ENCODE measurements at regions not wholly inside any gene's neighbourhood (a gene's known extent, or its start where the extent isn't known, plus 50 kb on each side); places are given as distances from the start of the nearest gene placed in this dataset.
"Not testable (repeated sequence)": the region's sequence is repeated elsewhere in the genome, so short reads cannot be mapped to it uniquely, and the experiment has no call there.

GRCh38 chr12:131642101-131642540 is 68.8 kb upstream of the SFSWAP start:
- DNase-seq (ENCODE audit: extremely low read depth, low read depth), result no peak
- TF ChIP-seq CTCF (IDR thresholded peaks at IDR 0.05; ENCODE audit: low read depth, low read length), result no peak

- DNase-seq (ENCODE audit: extremely low read depth, low read depth), result no peak
- no peak for TF ChIP-seq CTCF (IDR thresholded peaks at IDR 0.05; ENCODE audit: low read depth, low read length)
These were observed 68.1 kb upstream of the SFSWAP start for GRCh38 chr12:131642771-131643170.

- DNase-seq (ENCODE audit: extremely low read depth, low read depth), result no peak
- no peak for TF ChIP-seq CTCF (IDR thresholded peaks at IDR 0.05; ENCODE audit: low read depth, low read length)
These were observed 67.0 kb upstream of the SFSWAP start for GRCh38 chr12:131643631-131644452.

- no peak for TF ChIP-seq CTCF (IDR thresholded peaks at IDR 0.05; ENCODE audit: low read depth, low read length)
- no peak for DNase-seq (ENCODE audit: extremely low read depth, low read depth)
These were observed 66.4 kb upstream of the SFSWAP start for GRCh38 chr12:131644481-131644880.

GRCh38 chr12:131644917-131645316 is 66.0 kb upstream of the SFSWAP start:
- DNase-seq (ENCODE audit: extremely low read depth, low read depth), result not testable (repeated sequence)

- not testable (repeated sequence) for DNase-seq (ENCODE audit: extremely low read depth, low read depth)
These were observed 65.3 kb upstream of the SFSWAP start for GRCh38 chr12:131645557-131645956.

GRCh38 chr12:131646444-131646843 is 64.4 kb upstream of the SFSWAP start:
- DNase-seq (ENCODE audit: extremely low read depth, low read depth), result not testable (repeated sequence)

GRCh38 chr12:131647667-131648066 is 63.2 kb upstream of the SFSWAP start:
- DNase-seq (ENCODE audit: extremely low read depth, low read depth), result no peak
- TF ChIP-seq CTCF (IDR thresholded peaks at IDR 0.05; ENCODE audit: low read depth, low read length), result no peak

- not testable (repeated sequence) for DNase-seq (ENCODE audit: extremely low read depth, low read depth)
These were observed 55.3 kb upstream of the SFSWAP start for GRCh38 chr12:131655469-131656174.

GRCh38 chr12:131656796-131657195 is 54.1 kb upstream of the SFSWAP start:
- not testable (repeated sequence) for DNase-seq (ENCODE audit: extremely low read depth, low read depth)

- DNase-seq (ENCODE audit: extremely low read depth, low read depth), result not testable (repeated sequence)
These were observed 52.3 kb upstream of the SFSWAP start for GRCh38 chr12:131658605-131659004.

- DNase-seq (ENCODE audit: extremely low read depth, low read depth), result not testable (repeated sequence)
These were observed 51.4 kb upstream of the SFSWAP start for GRCh38 chr12:131659484-131659883.

- DNase-seq (ENCODE audit: extremely low read depth, low read depth), result not testable (repeated sequence)
These were observed 50.9 kb upstream of the SFSWAP start for GRCh38 chr12:131659976-131660375.

- DNase-seq (ENCODE audit: extremely low read depth, low read depth), result not testable (repeated sequence)
These were observed 50.5 kb upstream of the SFSWAP start for GRCh38 chr12:131660401-131660800.
